IPS DF 4.7 (cell line): ENCODE measurements at regions not wholly inside any gene's neighbourhood (a gene's known extent, or its start where the extent isn't known, plus 50 kb on each side); places are given as distances from the start of the nearest gene placed in this dataset.
"Not testable (repeated sequence)": the region's sequence is repeated elsewhere in the genome, so short reads cannot be mapped to it uniquely, and the experiment has no call there.

Experiments used
- DNase-seq: peaks from one replicate; pipeline ENCODE4 v3.0.0-alpha.2; 2013; ENCODE audit warnings: low spot score; ENCODE audit errors: extremely low read depth

DNA sequence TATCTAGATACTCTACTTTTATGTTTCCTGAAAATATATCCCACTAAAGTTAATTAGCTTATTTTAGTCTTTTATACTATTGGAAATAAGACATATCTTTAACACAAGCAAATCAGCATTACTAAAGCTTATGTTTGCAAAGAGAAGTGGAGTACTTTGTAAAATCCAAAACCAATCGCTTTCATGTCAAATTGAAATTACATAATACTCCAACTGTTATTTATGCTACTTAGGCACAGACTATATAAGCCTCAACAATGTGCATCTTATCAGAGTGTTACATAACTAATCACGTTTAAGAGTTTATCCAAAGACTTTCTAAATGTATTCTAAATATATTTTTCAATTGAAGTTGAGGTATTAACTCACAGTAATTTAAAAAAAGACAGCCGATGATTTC lies 200.0 kb downstream of the PCDH20 start:
- DNase-seq, result no peak

- no peak for DNase-seq
Measured at GRCh38 chr13:61215116-61215515, 200.5 kb downstream of the PCDH20 start.

DNA sequence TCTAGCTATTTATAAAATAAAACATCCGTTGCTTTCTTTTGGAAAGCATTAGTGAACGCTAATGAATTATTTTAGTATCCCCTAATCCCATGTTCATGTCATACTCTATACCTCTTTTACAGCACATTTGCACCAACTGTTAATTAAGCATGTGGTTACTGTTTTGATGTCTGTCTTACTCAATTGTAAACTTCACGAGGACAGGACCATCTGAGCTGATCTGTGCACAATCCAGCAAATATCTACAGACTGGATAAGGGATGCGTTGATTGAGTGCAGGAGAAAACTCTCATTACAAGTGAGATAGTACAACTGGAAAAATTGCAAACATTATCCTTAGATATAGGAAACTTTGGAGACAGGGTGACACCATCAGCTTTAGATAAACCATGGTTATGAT lies 201.1 kb downstream of the PCDH20 start:
- DNase-seq, result no peak

GRCh38 chr13:61205898-61206297 lies 209.8 kb downstream of the PCDH20 start:
- DNase-seq, result not testable (repeated sequence)

GRCh38 chr13:61204025-61204424 lies 211.6 kb downstream of the PCDH20 start:
- DNase-seq, result no peak

- peak; percentile 22 for DNase-seq
Measured at GRCh38 chr13:61202042-61202441, 213.6 kb downstream of the PCDH20 start.

DNA sequence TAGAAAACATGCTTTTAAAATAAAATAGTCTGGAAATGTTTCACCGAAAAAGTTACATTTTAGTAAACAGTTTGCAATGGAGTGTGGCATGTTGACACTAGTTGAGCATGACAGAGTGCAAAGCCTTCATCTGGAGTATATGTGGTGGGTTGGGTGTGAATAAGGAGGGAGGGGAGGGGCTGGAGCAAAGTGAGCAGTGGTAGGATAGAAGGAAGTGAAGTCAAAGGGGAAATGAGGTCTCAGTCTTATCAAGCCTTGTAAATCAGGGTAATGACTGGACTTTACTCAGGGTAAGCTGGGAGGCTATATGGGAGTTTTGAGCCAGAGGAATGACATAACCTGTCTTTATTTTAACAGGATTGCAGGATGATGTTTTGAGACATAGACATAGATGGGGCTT lies 222.8 kb downstream of the PCDH20 start:
- DNase-seq, result no peak

DNA sequence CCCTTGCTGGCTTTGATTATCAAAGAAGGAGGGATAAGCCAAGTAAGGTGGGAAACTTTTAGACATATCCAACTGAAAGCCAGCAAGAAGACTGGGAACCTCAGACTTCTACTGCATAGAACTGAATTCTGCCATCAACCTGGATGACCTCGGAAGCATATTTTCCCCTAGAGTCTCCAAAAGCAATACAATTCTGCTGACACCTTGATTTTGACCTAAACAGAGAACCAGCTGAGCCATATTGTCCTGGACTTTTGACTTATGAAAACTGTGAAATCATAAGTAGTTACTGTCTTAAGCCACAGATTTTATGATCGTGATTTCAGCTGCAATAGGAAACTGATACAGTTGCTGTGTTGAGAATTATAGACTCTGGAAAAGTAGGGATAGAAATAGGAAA lies 227.6 kb downstream of the PCDH20 start:
- no peak for DNase-seq

DNA sequence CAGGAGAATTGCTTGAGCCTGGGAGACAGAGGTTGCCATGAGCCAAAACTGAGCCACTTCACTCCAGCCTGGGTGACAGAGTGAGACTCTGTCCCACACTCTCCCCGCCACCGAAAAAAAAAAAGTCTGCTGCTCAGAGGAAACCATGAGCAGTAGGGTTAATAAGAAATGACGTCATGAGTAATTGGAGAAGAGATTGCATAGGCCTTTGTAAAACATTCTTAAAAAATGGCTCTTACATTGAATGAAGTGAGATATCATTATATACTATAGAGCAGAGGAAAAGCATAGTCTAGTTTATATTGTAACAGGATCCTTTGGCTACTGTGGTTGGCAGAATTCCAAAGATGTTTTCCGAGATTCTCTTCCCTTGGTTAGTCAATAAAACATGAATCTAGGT lies 228.2 kb downstream of the PCDH20 start:
- DNase-seq, result no peak

GRCh38 chr13:61183670-61184069 lies 232.0 kb downstream of the PCDH20 start:
- DNase-seq, result no peak

GRCh38 chr13:61180234-61180633 lies 235.4 kb downstream of the PCDH20 start:
- no peak for DNase-seq

GRCh38 chr13:61179741-61180140 lies 235.9 kb downstream of the PCDH20 start:
- DNase-seq, result no peak

DNA sequence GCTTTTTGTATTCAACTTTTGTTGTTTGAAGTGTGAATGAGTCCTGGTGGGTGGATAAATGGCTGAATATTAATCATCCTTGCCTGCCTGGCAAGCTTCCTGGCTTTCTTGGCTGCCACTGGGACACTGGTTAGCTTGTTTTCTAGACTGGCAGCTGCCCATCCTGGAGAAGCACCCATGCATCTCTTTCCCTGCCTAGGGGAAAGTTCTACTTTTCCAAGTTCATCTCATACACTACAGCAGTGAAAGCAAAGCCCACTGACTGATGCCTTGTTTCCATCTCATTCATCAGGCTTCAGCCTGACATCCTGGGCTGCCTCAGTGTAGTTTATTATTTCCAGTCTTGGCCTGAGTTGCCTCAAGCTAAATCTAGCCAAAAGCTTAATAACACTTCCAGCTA lies 244.8 kb downstream of the PCDH20 start:
- no peak for DNase-seq

DNA sequence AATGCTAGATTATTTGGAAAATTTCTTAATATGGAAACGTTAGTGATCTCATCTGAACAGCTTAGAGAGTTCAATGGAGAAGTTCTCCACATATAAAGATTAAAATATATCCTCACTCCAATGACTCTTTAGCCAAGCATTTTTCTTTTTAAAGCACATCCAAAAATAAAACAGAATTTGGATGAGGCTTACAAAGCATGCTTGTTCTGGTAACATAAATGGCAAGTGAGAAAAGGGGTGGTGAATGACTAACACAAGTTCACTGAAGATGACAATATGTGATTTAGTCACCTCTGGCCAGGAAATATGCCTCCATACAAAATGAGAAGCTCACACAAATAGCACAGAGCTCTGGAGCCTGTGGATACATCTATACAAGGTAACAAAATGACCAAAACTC lies 253.0 kb downstream of the PCDH20 start:
- no peak for DNase-seq

GRCh38 chr13:61162106-61162505 lies 253.5 kb downstream of the PCDH20 start:
- no peak for DNase-seq

GRCh38 chr13:61156753-61157152 lies 258.9 kb downstream of the PCDH20 start:
- DNase-seq, result no peak

DNA sequence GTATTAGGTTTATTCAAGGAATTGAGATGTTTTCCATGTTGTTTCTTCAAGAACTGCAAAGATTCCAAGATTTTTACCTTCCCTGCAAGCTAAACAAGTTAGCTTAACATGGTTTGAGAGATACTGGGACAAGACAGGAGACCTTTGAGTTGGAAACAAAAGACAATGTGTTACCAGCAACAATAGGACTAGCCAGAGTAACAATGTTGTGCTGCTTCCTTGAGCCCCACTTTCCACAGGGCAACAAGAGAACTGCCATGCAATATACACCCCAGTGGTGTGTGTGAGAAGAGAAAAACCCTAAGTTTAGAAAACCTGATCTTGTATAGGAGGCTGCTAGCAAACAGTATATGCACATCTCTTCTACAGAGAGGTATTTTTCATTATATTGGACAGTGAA lies 264.6 kb downstream of the PCDH20 start:
- DNase-seq, result no peak

- DNase-seq, result no peak
Measured at GRCh38 chr13:61149331-61149730, 266.3 kb downstream of the PCDH20 start.

DNA sequence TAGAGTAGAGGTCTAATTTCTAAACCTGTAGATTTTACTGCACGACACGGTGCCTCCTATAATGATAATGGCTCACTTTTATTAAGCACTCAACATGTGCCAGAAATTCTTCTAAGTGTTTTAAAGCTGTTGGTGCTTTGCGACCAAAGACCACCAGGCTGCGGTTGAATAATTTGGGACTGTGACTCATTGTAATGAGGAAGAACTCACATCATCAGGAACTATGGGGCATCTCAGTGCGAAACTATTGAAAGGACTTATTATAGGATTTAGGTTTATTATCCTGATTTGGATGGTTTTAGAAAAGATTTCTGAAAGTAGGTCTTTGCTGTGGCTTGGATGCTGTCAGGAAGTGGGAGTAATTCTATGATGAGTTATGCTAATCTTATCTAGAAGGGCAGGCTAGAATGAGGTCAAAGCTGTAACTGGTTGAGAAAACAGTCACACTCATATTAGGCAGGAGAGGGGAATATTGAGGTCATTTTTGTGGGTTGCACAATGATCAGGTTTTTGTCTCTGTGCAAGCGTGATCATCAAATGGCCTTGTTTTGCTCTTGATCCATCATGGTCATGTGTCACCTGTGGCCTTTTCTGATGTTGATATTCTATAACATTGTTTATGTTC lies 266.8 kb downstream of the PCDH20 start:
- DNase-seq, result no peak

- DNase-seq, result no peak
Measured at GRCh38 chr13:61148211-61148610, 267.4 kb downstream of the PCDH20 start.

- no peak for DNase-seq
Measured at GRCh38 chr13:61146571-61146970, 269.1 kb downstream of the PCDH20 start.

- DNase-seq, result no peak
Measured at GRCh38 chr13:61146158-61146557, 269.5 kb downstream of the PCDH20 start.

DNA sequence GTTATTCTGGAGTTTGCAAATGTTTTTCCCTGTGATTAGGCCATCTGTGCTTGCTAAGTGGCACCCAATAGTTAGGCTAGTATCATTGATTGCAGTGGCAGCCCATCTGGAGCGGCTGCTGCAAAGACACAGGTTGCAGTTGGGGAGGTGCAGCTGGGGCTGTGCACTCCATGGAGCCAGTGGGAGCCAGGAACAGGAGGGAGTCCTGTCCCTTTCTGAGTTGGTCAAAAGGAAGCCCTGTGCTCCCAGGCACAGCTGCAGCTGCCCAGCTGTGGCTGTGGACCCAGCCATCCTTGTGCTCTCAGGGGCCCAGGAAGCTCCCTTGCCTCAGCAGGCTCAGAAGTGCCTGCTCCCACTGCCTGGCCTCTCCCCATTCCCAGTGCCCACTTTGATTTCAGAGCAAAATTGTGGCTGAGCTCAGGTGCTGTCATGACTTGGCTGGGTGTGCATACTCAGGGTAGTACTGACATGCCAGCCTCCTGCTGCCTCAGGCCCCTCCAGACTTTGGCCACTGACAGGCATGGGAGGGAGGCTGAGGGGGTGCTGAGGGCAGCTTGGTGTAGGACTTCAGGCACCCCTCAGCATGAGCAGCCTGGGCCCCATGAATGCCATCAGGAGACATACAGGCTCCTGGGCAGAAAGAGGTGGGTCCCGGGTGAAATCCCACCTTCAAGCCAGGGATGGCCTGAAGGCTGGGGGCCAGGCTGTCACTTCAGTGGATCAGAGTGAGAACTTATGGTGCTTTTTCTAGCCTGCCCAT lies 270.6 kb downstream of the PCDH20 start:
- no peak for DNase-seq
